H9 (cell line): ENCODE measurements at regions not wholly inside any gene's neighbourhood (a gene's known extent, or its start where the extent isn't known, plus 50 kb on each side); places are given as distances from the start of the nearest gene placed in this dataset.

Experiments used
- DNase-seq: peaks from one replicate; pipeline ENCODE4 v3.0.0-alpha.2; 2017
- H2AFZ ChIP-seq: one replicate; pipeline ENCODE4 v1.6.1; 2013; ENCODE audit warnings: mild to moderate bottlenecking, low read length, control low read depth, moderate library complexity
- H2AK5ac ChIP-seq: 2 replicates; pipeline ENCODE4 v1.6.1; 2013; ENCODE audit warnings: low read length, control low read depth, mixed read lengths; ENCODE audit not compliant: insufficient read length
- H2BK120ac ChIP-seq: one replicate; pipeline ENCODE4 v1.6.1; 2013; ENCODE audit warnings: low read depth, mild to moderate bottlenecking, low read length, control low read depth, inconsistent platforms; ENCODE audit not compliant: poor library complexity, severe bottlenecking
- H2BK12ac ChIP-seq: 2 replicates; pipeline ENCODE4 v1.6.1; 2013; ENCODE audit warnings: low read length, control low read depth, mixed read lengths, low read depth; ENCODE audit not compliant: insufficient read length
- H2BK15ac ChIP-seq: 2 replicates; pipeline ENCODE4 v1.6.1; 2013; ENCODE audit warnings: low read depth, low read length, control low read depth
- H2BK20ac ChIP-seq: one replicate; pipeline ENCODE4 v1.6.1; 2013; ENCODE audit warnings: low read depth, mild to moderate bottlenecking, low read length, control low read depth, inconsistent platforms; ENCODE audit not compliant: poor library complexity, severe bottlenecking
- H2BK5ac ChIP-seq: 2 replicates; pipeline ENCODE4 v1.6.1; 2013; ENCODE audit warnings: low read length, control low read depth, mixed read lengths; ENCODE audit not compliant: insufficient read length
- H3K14ac ChIP-seq: 2 replicates; pipeline ENCODE4 v1.6.1; 2013; ENCODE audit warnings: low read length, control low read depth; ENCODE audit not compliant: insufficient read depth
- H3K18ac ChIP-seq: 2 replicates; pipeline ENCODE4 v1.6.1; 2013; ENCODE audit warnings: low read depth, mild to moderate bottlenecking, mixed read lengths, low read length, control low read depth; ENCODE audit not compliant: insufficient read length
- H3K23ac ChIP-seq: 2 replicates; pipeline ENCODE4 v1.6.1; 2013; ENCODE audit warnings: low read length, control low read depth, mixed read lengths, low read depth; ENCODE audit not compliant: insufficient read length
- H3K23me2 ChIP-seq: 2 replicates; pipeline ENCODE4 v1.6.1; 2013; ENCODE audit warnings: low read depth, mild to moderate bottlenecking, mixed read lengths, low read length, control low read depth; ENCODE audit not compliant: insufficient read length, poor library complexity, severe bottlenecking
- H3K27ac ChIP-seq: 2 replicates; pipeline ENCODE4 v1.5.1; 2013; ENCODE audit warnings: low read length, control low read depth, mixed read lengths, low read depth; ENCODE audit not compliant: insufficient read length
- H3K27me3 ChIP-seq: 2 replicates; pipeline ENCODE4 v1.6.1; 2013; ENCODE audit warnings: low read length, control low read depth, inconsistent platforms; ENCODE audit not compliant: insufficient read depth
- H3K4ac ChIP-seq: 2 replicates; pipeline ENCODE4 v1.6.1; 2013; ENCODE audit warnings: low read depth, mild to moderate bottlenecking, control low read depth, inconsistent platforms, low read length, moderate library complexity
- H3K4me1 ChIP-seq: 2 replicates; pipeline ENCODE4 v1.6.1; 2013; ENCODE audit warnings: low read length, control low read depth, inconsistent platforms; ENCODE audit not compliant: insufficient read depth
- H3K4me2 ChIP-seq: 2 replicates; pipeline ENCODE4 v1.6.1; 2013; ENCODE audit warnings: low read length, control low read depth, mixed read lengths; ENCODE audit not compliant: insufficient read length, insufficient read depth
- H3K56ac ChIP-seq: 2 replicates; pipeline ENCODE4 v1.6.1; 2013; ENCODE audit warnings: low read depth, mild to moderate bottlenecking, mixed read lengths, low read length, control low read depth; ENCODE audit not compliant: insufficient read length
- H3K79me1 ChIP-seq: 2 replicates; pipeline ENCODE4 v1.6.1; 2013; ENCODE audit warnings: low read depth, mild to moderate bottlenecking, moderate library complexity, low read length, control low read depth, inconsistent platforms; ENCODE audit not compliant: insufficient read depth, poor library complexity, severe bottlenecking
- H3K79me2 ChIP-seq: 2 replicates; pipeline ENCODE4 v1.6.1; 2013; ENCODE audit warnings: low read length, control low read depth, inconsistent platforms; ENCODE audit not compliant: insufficient read depth
- H3K9ac ChIP-seq: 2 replicates; pipeline ENCODE4 v1.6.1; 2013; ENCODE audit warnings: low read length, control low read depth, mixed read lengths; ENCODE audit not compliant: insufficient read length; ENCODE audit errors: extremely low read depth
- H3K9me3 ChIP-seq: one replicate; pipeline ENCODE4 v1.6.1; 2013; ENCODE audit warnings: low read depth, low read length, inconsistent platforms; ENCODE audit not compliant: control insufficient read depth
- H3T11ph ChIP-seq: one replicate; pipeline ENCODE4 v1.6.1; 2013; ENCODE audit warnings: mild to moderate bottlenecking, low read length, control low read depth, inconsistent platforms
- H4K20me1 ChIP-seq: one replicate; pipeline ENCODE4 v1.6.1; 2013; ENCODE audit not compliant: control insufficient read depth, insufficient read length, insufficient read depth
- H4K5ac ChIP-seq: 2 replicates; pipeline ENCODE4 v1.6.1; 2013; ENCODE audit warnings: low read depth, mild to moderate bottlenecking, mixed read lengths, low read length, control low read depth; ENCODE audit not compliant: insufficient read length
- H4K8ac ChIP-seq: replicated peaks from 2 replicates; pipeline ENCODE4 v1.6.1; 2013; ENCODE audit warnings: low read length, control low read depth, mixed read lengths, low read depth; ENCODE audit not compliant: insufficient read length
- H4K91ac ChIP-seq: 2 replicates; pipeline ENCODE4 v1.6.1; 2013; ENCODE audit warnings: low read depth, mild to moderate bottlenecking, moderate library complexity, mixed read lengths, low read length, control low read depth; ENCODE audit not compliant: insufficient read length
- H3K27ac Mint-ChIP-seq, 3 experiments: 2 replicates in 2 of 3; 3 replicates in 1 of 3; pipeline ENCODE4 v1.8.0; 2020 to 2021; ENCODE audit warnings: mixed read lengths in 3 of 3, mild to moderate bottlenecking in 1 of 3, moderate library complexity in 1 of 3
- H3K27me3 Mint-ChIP-seq: 2 replicates; pipeline ENCODE4 v1.8.0; 2021; ENCODE audit warnings: low read depth, mild to moderate bottlenecking, moderate library complexity, mixed read lengths
- H3K36me3 Mint-ChIP-seq, 3 experiments: 2 replicates in 2 of 3; 3 replicates in 1 of 3; pipeline ENCODE4 v1.8.0; 2020 to 2021; ENCODE audit warnings: low read depth in 3 of 3, mixed read lengths in 3 of 3; ENCODE audit not compliant: insufficient read depth in 1 of 3
- H3K4me1 Mint-ChIP-seq, 2 experiments: 2 replicates each; pipeline ENCODE4 v1.8.0; 2020; ENCODE audit warnings: mixed read lengths in 2 of 2
- H3K4me3 Mint-ChIP-seq, 2 experiments: 2 replicates in 1 of 2; 3 replicates in 1 of 2; pipeline ENCODE4 v1.8.0; 2020 to 2021; ENCODE audit warnings: mild to moderate bottlenecking in 2 of 2, mixed read lengths in 2 of 2, moderate library complexity in 1 of 2
- H3K9me3 Mint-ChIP-seq, 2 experiments: 2 replicates in 1 of 2; 3 replicates in 1 of 2; pipeline ENCODE4 v1.8.0; 2020; ENCODE audit warnings: mild to moderate bottlenecking in 2 of 2, mixed read lengths in 2 of 2, moderate library complexity in 1 of 2
- CTCF ChIP-seq: fragments of 200-600 bp; sonication (generic); conservative IDR thresholded peaks from 3 replicates; pipeline ENCODE4 v1.8.0; 2021; ENCODE audit warnings: antibody characterized with exemption, mild to moderate bottlenecking
- WGBS: extraction: QIAGEN DNeasy Blood & Tissue Kit; methylation state at CpG from one replicate; pipeline ENCODE4 v1.1.7; 2013; ENCODE audit warnings: missing lambda C conversion rate, low lambda C conversion rate, mixed read lengths; ENCODE audit not compliant: insufficient read length; ENCODE audit errors: extremely low coverage; 5-methylcytosine and 5-hydroxymethylcytosine counted together

DNA sequence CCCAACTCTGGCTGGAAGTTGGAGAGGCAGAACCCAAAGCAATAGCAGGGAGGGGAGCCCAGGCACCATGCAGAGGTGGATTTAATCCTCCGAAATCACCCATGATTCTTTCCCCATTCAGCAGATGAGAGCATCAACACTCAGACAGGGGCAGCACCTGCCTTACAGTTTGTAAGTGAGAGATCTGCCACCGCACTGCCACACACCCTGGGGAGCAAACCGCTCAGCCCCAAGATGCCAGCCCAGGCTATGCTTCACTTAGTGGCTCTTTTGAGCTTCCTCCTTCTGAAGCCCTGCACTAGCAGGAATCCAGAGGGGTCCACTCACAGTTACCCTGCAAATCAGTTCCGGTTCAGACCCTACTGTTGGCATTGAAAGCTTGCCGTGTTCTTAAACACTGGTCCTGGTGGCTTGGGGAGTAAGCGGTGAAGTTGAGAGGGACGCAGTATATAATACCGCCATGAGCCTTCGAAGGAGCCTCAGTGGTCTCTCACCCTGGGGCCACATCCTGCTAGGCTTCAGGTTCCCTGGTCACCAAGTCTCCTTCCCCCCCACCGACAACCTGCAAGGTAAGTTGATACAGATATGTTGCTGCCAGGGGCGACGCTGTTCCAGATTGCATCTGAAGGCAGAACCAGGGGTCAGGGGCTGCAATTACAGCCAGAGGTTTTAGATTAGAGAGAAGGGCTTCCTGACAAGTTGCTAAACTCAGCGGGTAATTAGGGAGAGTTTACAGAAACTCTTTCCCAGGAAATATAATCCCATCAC, 72.0 kb upstream of the CCND2 start:
- Histone ChIP-seq H2BK5ac (no peak overlapping the region), H3T11ph (no peak overlapping the region), H3K9ac (no peak overlapping the region), H4K91ac (no peak overlapping the region), H4K5ac (no peak overlapping the region), H3K23me2 (no peaks in the 10 kb centered on the region), H3K14ac (no peak overlapping the region), H3K4ac (no peak overlapping the region), H3K18ac (no peak overlapping the region), H3K79me1 (no peaks in the 10 kb centered on the region), H3K23ac (no peak overlapping the region), H2BK20ac (no peak overlapping the region), H3K79me2 (no peaks in the 10 kb centered on the region), H2AFZ (no peak overlapping the region), H4K20me1 (no peaks in the 10 kb centered on the region), H2BK120ac (no peak overlapping the region), H4K8ac (no peak overlapping the region), H3K4me2 (no peak overlapping the region), H3K27ac (no peak overlapping the region), H3K9me3 (no peaks in the 10 kb centered on the region), H3K27me3 (no peaks in the 10 kb centered on the region), H2AK5ac (no peak overlapping the region), H3K4me1 (peaks cover 15% of the 10 kb centered on the region), H2BK15ac (no peak overlapping the region), H2BK12ac (no peak overlapping the region), H3K56ac (no peak overlapping the region)
- Mint-ChIP-seq H3K9me3 (peaks cover 0 to 3% of the 10 kb centered on the region in 2 experiments; a peak in 1 of 5 replicates), H3K27me3 (peaks cover 15% of the 10 kb centered on the region), H3K4me3 (peak overlapping the region in 1 of 2 experiments; percentile 53; a peak in 2 of 5 replicates), H3K27ac (0 out of 7 replicates have a peak overlapping the region, but pooled peaks of 1 of the 3 experiments have one; percentile 28), H3K36me3 (no peaks in the 10 kb centered on the region; a peak in 1 of 7 replicates), H3K4me1 (peaks cover 61 to 71% of the 10 kb centered on the region in 2 experiments)
- TF ChIP-seq CTCF: no peak
- no CpG with 5 or more reads among the region's 13 CpGs for WGBS
- no peak for DNase-seq
